Adrenal gland (tissue), 9 donors: ENCODE measurements at regions not wholly inside any gene's neighbourhood (a gene's known extent, or its start where the extent isn't known, plus 50 kb on each side); places are given as distances from the start of the nearest gene placed in this dataset.

Experiments
- DNase-seq, 7 donors: peaks; one replicate each; pipeline ENCODE4 v3.0.0-alpha.2; 2019 to 2020
- H3K27ac ChIP-seq, 5 donors: fragments of 200-600 bp; sonication (generic) in 4 of 5; 1 replicate in 3 of 5; 2 replicates in 2 of 5; pipeline versions ENCODE4 v1.5.1 to v1.8.0; 2016 to 2020; ENCODE audit warnings: mild to moderate bottlenecking in 1 of 5
- H3K27me3 ChIP-seq: fragments of 200-600 bp; 2 replicates; pipeline ENCODE4 v1.8.0; 2021
- H3K36me3 ChIP-seq, 2 donors: fragments of 200-600 bp; replicated peaks in 1 of 2; 1 replicate in 1 of 2; 2 replicates in 1 of 2; pipeline versions ENCODE4 v1.5.1 to v1.8.0; 2018 to 2022
- H3K4me1 ChIP-seq, 2 donors: fragments of 200-600 bp; replicated peaks in 1 of 2; 1 replicate in 1 of 2; 2 replicates in 1 of 2; pipeline versions ENCODE4 v1.5.1 to v1.8.0; 2018 to 2021
- H3K4me3 ChIP-seq, 4 donors: fragments of 200-600 bp; sonication (generic) in 3 of 4; one replicate each; pipeline ENCODE4 v1.5.1; 2016 to 2018
- H3K9me3 ChIP-seq, 3 donors: fragments of 200-600 bp; sonication (generic) in 1 of 3; replicated peaks in 1 of 3; 1 replicate in 2 of 3; 2 replicates in 1 of 3; pipeline versions ENCODE4 v1.5.1 to v1.8.0; 2016 to 2021
- CTCF ChIP-seq, 6 experiments: fragments of 450-650 bp in 4 of 6; fragments of 200-600 bp in 2 of 6; sonication (generic) in 1 of 6; IDR thresholded peaks; 1 replicate in 5 of 6; 2 replicates in 1 of 6; pipeline versions ENCODE4 v1.5.1 to v1.8.0; 2016 to 2021; ENCODE audit warnings: antibody characterized with exemption in 6 of 6, mild to moderate bottlenecking in 2 of 6, moderate library complexity in 1 of 6
- POLR2A ChIP-seq, 2 donors: fragments of 450-650 bp; IDR thresholded peaks; one replicate each; pipeline ENCODE4 v1.6.1; 2017; ENCODE audit warnings: antibody characterized with exemption in 2 of 2, mild to moderate bottlenecking in 2 of 2, moderate library complexity in 1 of 2
- WGBS, 4 donors: extraction: QIAGEN DNeasy Blood & Tissue Kit in 2 of 4; methylation state at CpG; one replicate each; pipeline versions ENCODE4 v1.1.5 to v1.1.7; 2013 to 2017; 5-methylcytosine and 5-hydroxymethylcytosine counted together
- intact Hi-C, 2 donors: fragments of 100-400 bp; cut with DNase I; formaldehyde crosslinking; loops; one replicate each; pipeline versions ENCODE4 v1.14.1 to v1.15.0; 2022 to 2023
- donor health status: healthy with polysubstance abuse.
- donor health status: Bipolar disorder and iron deficiency.
- donor health status: DM: yes; HTN: yes; CAD: no.
- donor health status: DM: no; HTN: no; CAD: no.
- donor health status: DM: no; HTN: no; CAD: no.

DNA sequence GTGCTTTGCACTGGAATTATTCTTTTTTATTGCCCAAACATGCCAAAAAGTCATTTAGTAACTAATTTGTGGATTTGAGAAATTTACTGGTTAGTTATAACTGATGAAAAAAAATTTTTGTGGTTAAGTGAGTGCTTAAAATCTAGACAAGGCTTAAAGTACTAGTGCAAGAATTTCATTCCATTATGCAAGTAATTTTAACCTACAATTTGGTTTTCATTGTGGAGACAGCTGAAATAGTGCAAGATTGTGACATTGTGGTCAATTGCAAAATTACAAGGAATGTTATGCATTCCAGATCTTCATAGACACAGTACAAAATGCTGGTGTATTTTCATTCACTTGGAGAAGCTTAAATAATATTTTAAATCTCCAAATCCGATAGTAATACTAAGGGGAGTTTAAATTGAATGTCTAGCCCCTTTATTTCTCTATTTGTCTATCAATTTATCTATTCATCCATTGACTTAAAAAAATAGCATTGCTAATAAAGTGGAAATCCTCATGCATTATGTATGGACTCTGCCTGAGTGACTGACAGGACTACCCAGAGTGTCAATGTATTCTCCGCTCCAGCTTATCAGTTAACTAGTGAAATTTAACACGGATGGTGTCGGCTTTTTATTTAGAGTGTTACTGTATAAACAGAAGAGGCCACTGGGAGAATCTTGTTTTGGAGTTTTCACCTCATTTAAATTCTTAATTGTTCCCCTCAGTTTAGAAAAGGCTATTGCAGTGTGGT is 125.9 kb downstream of the ALX1 start:
- H3K27ac ChIP-seq, result no peak overlapping the region
- TF ChIP-seq CTCF (IDR thresholded peaks at IDR 0.05) (no peak), POLR2A (IDR thresholded peaks at IDR 0.05) (no peak)
- no peaks in the 10 kb centered on the region for H3K9me3 ChIP-seq
- intact Hi-C loops, result no loop called here
- H3K4me3 ChIP-seq, result no peak overlapping the region
- WGBS, 4 donors, result 43 to 55% (median 49%) methylated on average over 4 of the region's 4 CpGs
- H3K4me1 ChIP-seq, result no peaks in the 10 kb centered on the region
- H3K27me3 ChIP-seq, result no peaks in the 10 kb centered on the region
- no peak for DNase-seq
- no peaks in the 10 kb centered on the region for H3K36me3 ChIP-seq

DNA sequence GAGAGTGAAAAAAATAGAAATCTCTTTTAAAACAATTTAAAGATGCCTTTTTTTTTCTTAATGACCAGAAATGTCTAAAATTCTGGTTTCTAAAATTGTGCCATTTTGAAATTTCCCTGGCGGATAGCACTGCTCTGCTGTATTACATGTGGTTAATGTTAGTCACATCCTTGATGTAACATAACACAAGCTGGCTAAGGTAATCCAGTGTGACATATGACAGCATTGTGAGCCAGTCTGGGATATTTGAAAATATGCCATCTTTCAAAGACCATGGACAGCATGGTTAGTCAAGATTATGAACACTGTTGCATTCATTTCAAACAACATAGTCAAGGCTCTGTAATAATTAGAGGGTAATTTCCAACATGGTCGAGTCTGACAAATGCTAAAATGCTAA is 133.2 kb downstream of the ALX1 start:
- WGBS, 4 donors, result 60 to 64% (median 62%) methylated on average over 2 of the region's 2 CpGs

GRCh38 chr12:85422762-85423161 is 142.7 kb downstream of the ALX1 start:
- no peaks in the 10 kb centered on the region for H3K4me1 ChIP-seq
- no peak overlapping the region for H3K27ac ChIP-seq
- no peaks in the 10 kb centered on the region for H3K9me3 ChIP-seq
- no peaks in the 10 kb centered on the region for H3K36me3 ChIP-seq
- no peak for TF ChIP-seq POLR2A (IDR thresholded peaks at IDR 0.05)
- no peak for TF ChIP-seq CTCF (IDR thresholded peaks at IDR 0.05)
- DNase-seq, result no peak
- H3K4me3 ChIP-seq, result no peak overlapping the region
- intact Hi-C loops, result no loop called here
- no peaks in the 10 kb centered on the region for H3K27me3 ChIP-seq
- WGBS, 4 donors, result 34 to 46% (median 42%) methylated on average over 3 of the region's 3 CpGs

More for the DNA sequence above, 133.2 kb downstream of the ALX1 start:
- DNase-seq, result no peak
- Histone ChIP-seq H3K4me1 (no peaks in the 10 kb centered on the region), H3K27me3 (no peaks in the 10 kb centered on the region), H3K36me3 (no peaks in the 10 kb centered on the region), H3K27ac (no peak overlapping the region), H3K9me3 (no peaks in the 10 kb centered on the region), H3K4me3 (no peak overlapping the region)
- intact Hi-C loops, result no loop called here
- TF ChIP-seq POLR2A (IDR thresholded peaks at IDR 0.05), result no peak
- TF ChIP-seq CTCF (IDR thresholded peaks at IDR 0.05), result no peak

DNA sequence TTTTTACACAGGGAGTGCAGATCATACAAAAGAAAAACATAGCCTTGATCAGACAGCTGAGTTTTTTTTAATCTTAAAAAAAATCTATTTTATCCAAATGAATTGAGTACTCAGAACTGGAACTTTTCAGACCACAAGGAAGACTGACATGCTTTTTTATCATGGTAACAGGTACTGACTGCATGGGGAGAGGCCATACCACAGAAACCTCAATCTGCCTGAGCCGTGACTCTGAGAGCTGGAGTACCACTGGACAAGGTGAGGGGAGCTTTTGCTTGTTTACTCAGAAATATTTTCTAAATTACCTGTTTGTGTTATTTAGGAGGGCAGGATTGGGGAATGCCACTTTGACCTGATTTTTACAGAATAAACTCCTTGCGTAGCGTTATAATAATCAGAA is 143.9 kb downstream of the ALX1 start:
- no peaks in the 10 kb centered on the region for H3K4me1 ChIP-seq
- H3K9me3 ChIP-seq, result no peaks in the 10 kb centered on the region
- WGBS, 4 donors, result 81 to 86% (median 84%) methylated on average over 3 of the region's 3 CpGs
- no peak for DNase-seq
- H3K27me3 ChIP-seq, result no peaks in the 10 kb centered on the region
- intact Hi-C loops, result no loop called here
- no peak overlapping the region for H3K4me3 ChIP-seq
- TF ChIP-seq POLR2A (IDR thresholded peaks at IDR 0.05) (no peak), CTCF (IDR thresholded peaks at IDR 0.05) (no peak)
- H3K27ac ChIP-seq, result no peak overlapping the region
- H3K36me3 ChIP-seq, result no peaks in the 10 kb centered on the region
